ENCODE measurements at regions not wholly inside any gene's neighbourhood (a gene's known extent, or its start where the extent isn't known, plus 50 kb on each side); places are given as distances from the start of the nearest gene placed in this dataset.

DNA sequence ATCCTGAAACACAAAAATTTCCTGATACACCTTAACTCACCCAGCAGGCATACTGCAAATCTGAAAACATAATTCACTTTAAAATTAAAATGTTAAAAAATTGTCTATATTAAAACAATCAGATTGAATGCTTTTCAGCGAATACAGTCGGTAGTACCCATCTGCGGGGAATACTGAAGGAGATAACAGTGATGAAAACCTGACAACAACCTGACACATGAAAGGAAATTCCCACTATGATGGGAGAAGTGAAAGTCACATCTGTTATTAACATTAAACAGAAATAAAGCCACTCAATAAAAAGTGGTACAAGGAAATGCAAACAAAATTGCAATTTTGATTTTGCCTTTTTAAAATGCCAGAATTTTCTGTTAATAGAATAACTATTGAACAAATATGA lies 448.0 kb upstream of the SEMA3A start:
- TF ChIP-seq, protein P1, sequence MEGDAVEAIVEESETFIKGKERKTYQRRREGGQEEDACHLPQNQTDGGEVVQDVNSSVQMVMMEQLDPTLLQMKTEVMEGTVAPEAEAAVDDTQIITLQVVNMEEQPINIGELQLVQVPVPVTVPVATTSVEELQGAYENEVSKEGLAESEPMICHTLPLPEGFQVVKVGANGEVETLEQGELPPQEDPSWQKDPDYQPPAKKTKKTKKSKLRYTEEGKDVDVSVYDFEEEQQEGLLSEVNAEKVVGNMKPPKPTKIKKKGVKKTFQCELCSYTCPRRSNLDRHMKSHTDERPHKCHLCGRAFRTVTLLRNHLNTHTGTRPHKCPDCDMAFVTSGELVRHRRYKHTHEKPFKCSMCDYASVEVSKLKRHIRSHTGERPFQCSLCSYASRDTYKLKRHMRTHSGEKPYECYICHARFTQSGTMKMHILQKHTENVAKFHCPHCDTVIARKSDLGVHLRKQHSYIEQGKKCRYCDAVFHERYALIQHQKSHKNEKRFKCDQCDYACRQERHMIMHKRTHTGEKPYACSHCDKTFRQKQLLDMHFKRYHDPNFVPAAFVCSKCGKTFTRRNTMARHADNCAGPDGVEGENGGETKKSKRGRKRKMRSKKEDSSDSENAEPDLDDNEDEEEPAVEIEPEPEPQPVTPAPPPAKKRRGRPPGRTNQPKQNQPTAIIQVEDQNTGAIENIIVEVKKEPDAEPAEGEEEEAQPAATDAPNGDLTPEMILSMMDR (conservative IDR thresholded peaks at IDR 0.05 in 1 of 2, IDR thresholded peaks at IDR 0.05 in 1 of 2; ENCODE audit: extremely low read depth in 1 of 2, insufficient read depth in 1 of 2, low read depth in 1 of 2, low read length in 2 of 2) = no peak
- TF ChIP-seq EZH2 (IDR thresholded peaks at IDR 0.05; ENCODE audit: borderline replicate concordance, low read length) = no peak
